Stomach (tissue), 8 donors: ENCODE measurements at regions not wholly inside any gene's neighbourhood (a gene's known extent, or its start where the extent isn't known, plus 50 kb on each side); places are given as distances from the start of the nearest gene placed in this dataset.
A peak's percentile ranks its signal among the peaks of the same experiment; 100 is the strongest.

Experiments used
- DNase-seq, 2 donors: peaks; one replicate each; pipeline versions ENCODE4 v3.0.0 to v3.0.0-alpha.2; 2013 to 2019
- H3K27ac ChIP-seq, 5 donors: fragments of 200-600 bp in 4 of 5; sonication (generic) in 4 of 5; one replicate each; pipeline ENCODE4 v1.5.1; 2013 to 2019; ENCODE audit warnings: mild to moderate bottlenecking in 1 of 5, moderate library complexity in 1 of 5
- H3K27me3 ChIP-seq, 3 donors: fragments of 200-600 bp; sonication (generic); one replicate each; pipeline ENCODE4 v1.5.1; 2017 to 2019; ENCODE audit warnings: mixed run types in 1 of 3
- H3K36me3 ChIP-seq, 4 donors: fragments of 200-600 bp; sonication (generic); 1 replicate in 3 of 4; 2 replicates in 1 of 4; pipeline ENCODE4 v1.5.1; 2016 to 2019
- H3K4me1 ChIP-seq, 4 donors: fragments of 200-600 bp; sonication (generic); one replicate each; pipeline ENCODE4 v1.5.1; 2016 to 2019
- H3K4me3 ChIP-seq, 4 donors: fragments of 200-600 bp; sonication (generic) in 3 of 4; one replicate each; pipeline ENCODE4 v1.5.1; 2016 to 2019; ENCODE audit warnings: mild to moderate bottlenecking in 1 of 4
- H3K9me3 ChIP-seq, 4 donors: fragments of 200-600 bp; sonication (generic); one replicate each; pipeline ENCODE4 v1.5.1; 2016 to 2019
- CTCF ChIP-seq, 7 experiments: fragments of 450-650 bp in 4 of 7; fragments of 200-600 bp in 3 of 7; sonication (generic) in 3 of 7; IDR thresholded peaks; one replicate each; pipeline ENCODE4 v1.5.1; 2016 to 2019; ENCODE audit warnings: antibody characterized with exemption in 7 of 7, control low read depth in 2 of 7, mild to moderate bottlenecking in 1 of 7
- EP300 ChIP-seq: sonication (generic); formaldehyde crosslinking; IDR thresholded peaks from one replicate; pipeline ENCODE4 v1.6.1; 2017; ENCODE audit warnings: antibody characterized with exemption
- POLR2A ChIP-seq, 4 donors: fragments of 450-650 bp; IDR thresholded peaks; one replicate each; pipeline ENCODE4 v1.6.1; 2016; ENCODE audit warnings: antibody characterized with exemption in 4 of 4, control low read depth in 2 of 4, mild to moderate bottlenecking in 1 of 4, moderate library complexity in 1 of 4
- POLR2AphosphoS5 ChIP-seq, 3 donors: sonication (generic); formaldehyde crosslinking; IDR thresholded peaks; one replicate each; pipeline ENCODE4 v1.6.1; 2016; ENCODE audit warnings: antibody characterized with exemption in 3 of 3
- WGBS, 5 donors: extraction: QIAGEN DNeasy Blood & Tissue Kit in 3 of 5; methylation state at CpG; one replicate each; pipeline versions ENCODE4 v1.1.5 to v1.1.7; 2013 to 2018; 5-methylcytosine and 5-hydroxymethylcytosine counted together
- intact Hi-C: fragments of 100-400 bp; cut with DNase I; formaldehyde crosslinking; loops from one replicate; pipeline ENCODE4 v1.15.1; 2023; ENCODE audit warnings: low total_unique reads
- donor health status: healthy with polysubstance abuse.
- donor health status: Bipolar disorder and iron deficiency.
- donor health status: healthy.

- Histone ChIP-seq H3K4me3 (no peak overlapping the region), H3K9me3 (no peaks in the 10 kb centered on the region), H3K4me1 (peaks cover 0 to 17% (median 5%) of the 10 kb centered on the region in 4 donors), H3K36me3 (no peaks in the 10 kb centered on the region), H3K27me3 (no peaks in the 10 kb centered on the region), H3K27ac (no peak overlapping the region)
- DNase-seq, result no peak
- WGBS, 5 donors, result 47 to 78% (median 56%) methylated on average over 3 of the region's 3 CpGs
- intact Hi-C loops, result no loop called here
- TF ChIP-seq POLR2AphosphoS5 (IDR thresholded peaks at IDR 0.05) (no peak), POLR2A (IDR thresholded peaks at IDR 0.05) (no peak), CTCF (IDR thresholded peaks at IDR 0.05) (no peak), EP300 (no peak)
Measured at GRCh38 chr1:98331243-98331642, 330.3 kb upstream of the SNX7 start.

DNA sequence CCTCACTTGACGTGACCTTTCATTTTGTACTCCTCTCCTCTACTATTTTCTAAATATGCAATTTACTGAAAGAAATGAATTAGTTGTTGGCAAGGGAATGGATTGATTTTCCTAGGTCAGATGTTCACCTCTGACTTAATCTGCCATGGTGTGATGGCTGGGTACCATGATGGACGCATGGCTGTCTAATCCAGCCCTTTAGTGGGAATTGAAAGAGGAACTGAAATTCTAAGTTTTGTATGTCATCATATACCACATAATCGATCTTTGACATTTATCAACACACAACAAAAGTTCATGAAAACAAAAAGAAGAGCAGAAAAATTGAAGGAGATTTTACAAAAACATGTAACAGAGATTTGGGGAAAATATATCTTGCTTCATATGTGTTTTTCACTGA, 331.3 kb upstream of the SNX7 start:
- intact Hi-C loops, result no loop called here
- Histone ChIP-seq H3K4me1 (peaks cover 0 to 27% (median 5%) of the 10 kb centered on the region in 4 donors), H3K27me3 (no peaks in the 10 kb centered on the region), H3K36me3 (no peaks in the 10 kb centered on the region), H3K27ac (no peak overlapping the region), H3K9me3 (no peaks in the 10 kb centered on the region), H3K4me3 (no peak overlapping the region)
- TF ChIP-seq EP300 (no peak), POLR2A (IDR thresholded peaks at IDR 0.05) (no peak), POLR2AphosphoS5 (IDR thresholded peaks at IDR 0.05) (no peak), CTCF (IDR thresholded peaks at IDR 0.05) (no peak)
- no peak for DNase-seq
- WGBS, 5 donors, result 89 to 94% (median 92%) methylated on average over 3 of the region's 3 CpGs

DNA sequence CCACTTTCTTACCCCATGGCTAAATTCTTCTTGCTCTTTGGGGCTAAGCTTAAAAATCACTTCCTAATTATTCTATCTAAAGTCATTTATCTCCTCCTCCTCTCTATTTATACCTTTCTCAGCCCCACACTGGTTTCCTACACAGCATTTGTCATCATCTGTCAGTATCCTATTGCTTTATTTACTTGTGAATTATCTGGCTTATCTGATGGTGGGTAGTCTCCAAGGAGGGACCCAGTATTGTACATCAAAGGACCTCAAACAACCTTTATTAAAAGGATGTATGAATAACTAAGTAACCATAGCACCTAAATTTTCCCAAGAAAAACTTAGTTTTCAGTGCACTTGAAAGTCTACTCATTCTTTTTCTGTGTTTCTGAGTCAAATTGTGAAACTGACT, 332.7 kb upstream of the SNX7 start:
- peaks cover 0 to 38% (median 5%) of the 10 kb centered on the region in 4 donors for H3K4me1 ChIP-seq
- no peak for DNase-seq

DNA sequence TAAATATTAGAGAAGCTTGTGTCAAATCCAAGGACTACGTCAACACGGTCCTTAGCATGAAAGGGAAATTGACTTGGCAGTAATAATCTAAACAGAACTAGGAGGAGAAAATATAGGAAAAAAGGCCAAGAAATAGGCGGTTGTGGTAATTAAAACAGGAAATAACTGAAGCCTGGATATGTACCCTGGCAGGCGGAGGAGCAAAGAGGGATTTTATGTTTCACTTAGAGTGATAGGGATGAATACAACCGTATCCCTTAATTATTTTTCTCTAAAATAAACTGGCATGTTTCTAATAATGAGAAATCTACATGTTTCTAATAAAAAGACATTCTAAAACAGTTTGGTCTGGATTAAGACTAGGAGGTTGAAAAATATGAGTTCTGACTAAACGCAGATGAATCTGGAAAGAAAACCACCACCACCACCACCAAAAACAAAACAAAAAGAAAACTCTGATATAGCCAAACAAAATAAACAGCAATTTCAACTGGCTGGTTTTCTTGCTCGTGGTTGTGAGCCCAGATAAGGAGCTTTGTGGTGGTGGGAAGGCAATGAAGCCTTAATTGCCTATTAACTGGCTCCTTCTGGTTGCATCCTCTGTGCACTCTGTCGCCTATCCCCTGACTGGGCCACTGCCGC, 334.2 kb upstream of the SNX7 start:
- Histone ChIP-seq H3K36me3 (no peaks in the 10 kb centered on the region), H3K27ac (peak overlapping the region in 1 of 5 donors; percentile 52), H3K9me3 (no peaks in the 10 kb centered on the region), H3K4me3 (no peak overlapping the region), H3K4me1 (peaks cover 0 to 54% (median 5%) of the 10 kb centered on the region in 4 donors), H3K27me3 (no peaks in the 10 kb centered on the region)
- intact Hi-C loops, result no loop called here
- peak in 1 of 2 donors; percentile 17 for DNase-seq
- WGBS, 5 donors, result 34 to 48% (median 43%) methylated on average over 9 of the region's 9 CpGs
- no peak for TF ChIP-seq CTCF (IDR thresholded peaks at IDR 0.05)
- TF ChIP-seq POLR2A (IDR thresholded peaks at IDR 0.05), result no peak
- no peak for TF ChIP-seq EP300
- TF ChIP-seq POLR2AphosphoS5 (IDR thresholded peaks at IDR 0.05), result no peak

More for the DNA sequence above, 332.7 kb upstream of the SNX7 start:
- Histone ChIP-seq H3K9me3 (no peaks in the 10 kb centered on the region), H3K27ac (no peak overlapping the region), H3K27me3 (no peaks in the 10 kb centered on the region), H3K36me3 (no peaks in the 10 kb centered on the region), H3K4me3 (no peak overlapping the region)
- intact Hi-C loops, result no loop called here
- TF ChIP-seq EP300 (no peak), CTCF (IDR thresholded peaks at IDR 0.05) (no peak), POLR2A (IDR thresholded peaks at IDR 0.05) (no peak), POLR2AphosphoS5 (IDR thresholded peaks at IDR 0.05) (no peak)
